HL-60 (cell line): ENCODE measurements at regions not wholly inside any gene's neighbourhood (a gene's known extent, or its start where the extent isn't known, plus 50 kb on each side); places are given as distances from the start of the nearest gene placed in this dataset.

Source experiments
- DNase-seq, 2 experiments: peaks; one replicate each; pipeline ENCODE4 v3.0.0-alpha.2; 2010 to 2020; ENCODE audit warnings: low read depth in 1 of 2, low spot score in 1 of 2
- H3K27ac ChIP-seq: fragments of 250-450 bp; sonication (Bioruptor Pico); replicated peaks from 2 replicates; pipeline ENCODE4 v1.5.1; 2020; ENCODE audit warnings: mild to moderate bottlenecking, moderate library complexity
- H3K27me3 ChIP-seq: fragments of 250-450 bp; sonication (Bioruptor Pico); 2 replicates; pipeline ENCODE4 v1.5.1; 2021; ENCODE audit warnings: mild to moderate bottlenecking, moderate library complexity; ENCODE audit not compliant: insufficient read depth, poor library complexity, severe bottlenecking
- H3K4me3 ChIP-seq: replicated peaks from 2 replicates; pipeline ENCODE4 v1.5.1; 2011; ENCODE audit warnings: mild to moderate bottlenecking, control low read depth, low read length; ENCODE audit not compliant: insufficient read depth
- CTCF ChIP-seq: IDR thresholded peaks from one replicate; pipeline ENCODE4 v1.5.1; 2011; ENCODE audit warnings: low read length, control low read depth, inconsistent platforms; ENCODE audit not compliant: insufficient read depth
- GABPA ChIP-seq: IDR thresholded peaks from 2 replicates; pipeline ENCODE4 v1.6.1; 2012; ENCODE audit warnings: low read depth
- POLR2AphosphoS5 ChIP-seq: IDR thresholded peaks from 2 replicates; pipeline ENCODE4 v1.6.1; 2012; ENCODE audit warnings: low read depth
- SPI1 ChIP-seq: IDR thresholded peaks from 2 replicates; pipeline ENCODE4 v1.6.1; 2012; ENCODE audit warnings: low read depth, mild to moderate bottlenecking, borderline replicate concordance
- TF ChIP-seq, protein P1 (sequence below): IDR thresholded peaks from 2 replicates; pipeline ENCODE4 v1.6.1; 2012; ENCODE audit warnings: low read depth; ENCODE audit not compliant: insufficient replicate concordance

GRCh38 chrX:129144172-129145038 lies 378.9 kb downstream of the SMARCA1 start:
- TF ChIP-seq, protein P1, sequence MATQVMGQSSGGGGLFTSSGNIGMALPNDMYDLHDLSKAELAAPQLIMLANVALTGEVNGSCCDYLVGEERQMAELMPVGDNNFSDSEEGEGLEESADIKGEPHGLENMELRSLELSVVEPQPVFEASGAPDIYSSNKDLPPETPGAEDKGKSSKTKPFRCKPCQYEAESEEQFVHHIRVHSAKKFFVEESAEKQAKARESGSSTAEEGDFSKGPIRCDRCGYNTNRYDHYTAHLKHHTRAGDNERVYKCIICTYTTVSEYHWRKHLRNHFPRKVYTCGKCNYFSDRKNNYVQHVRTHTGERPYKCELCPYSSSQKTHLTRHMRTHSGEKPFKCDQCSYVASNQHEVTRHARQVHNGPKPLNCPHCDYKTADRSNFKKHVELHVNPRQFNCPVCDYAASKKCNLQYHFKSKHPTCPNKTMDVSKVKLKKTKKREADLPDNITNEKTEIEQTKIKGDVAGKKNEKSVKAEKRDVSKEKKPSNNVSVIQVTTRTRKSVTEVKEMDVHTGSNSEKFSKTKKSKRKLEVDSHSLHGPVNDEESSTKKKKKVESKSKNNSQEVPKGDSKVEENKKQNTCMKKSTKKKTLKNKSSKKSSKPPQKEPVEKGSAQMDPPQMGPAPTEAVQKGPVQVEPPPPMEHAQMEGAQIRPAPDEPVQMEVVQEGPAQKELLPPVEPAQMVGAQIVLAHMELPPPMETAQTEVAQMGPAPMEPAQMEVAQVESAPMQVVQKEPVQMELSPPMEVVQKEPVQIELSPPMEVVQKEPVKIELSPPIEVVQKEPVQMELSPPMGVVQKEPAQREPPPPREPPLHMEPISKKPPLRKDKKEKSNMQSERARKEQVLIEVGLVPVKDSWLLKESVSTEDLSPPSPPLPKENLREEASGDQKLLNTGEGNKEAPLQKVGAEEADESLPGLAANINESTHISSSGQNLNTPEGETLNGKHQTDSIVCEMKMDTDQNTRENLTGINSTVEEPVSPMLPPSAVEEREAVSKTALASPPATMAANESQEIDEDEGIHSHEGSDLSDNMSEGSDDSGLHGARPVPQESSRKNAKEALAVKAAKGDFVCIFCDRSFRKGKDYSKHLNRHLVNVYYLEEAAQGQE, result no peak
- TF ChIP-seq GABPA (no peak), POLR2AphosphoS5 (no peak), SPI1 (no peak), CTCF (no peak)
- Histone ChIP-seq H3K27ac (no peak overlapping the region), H3K27me3 (no peaks in the 10 kb centered on the region), H3K4me3 (no peak overlapping the region)
- no peak for DNase-seq

DNA sequence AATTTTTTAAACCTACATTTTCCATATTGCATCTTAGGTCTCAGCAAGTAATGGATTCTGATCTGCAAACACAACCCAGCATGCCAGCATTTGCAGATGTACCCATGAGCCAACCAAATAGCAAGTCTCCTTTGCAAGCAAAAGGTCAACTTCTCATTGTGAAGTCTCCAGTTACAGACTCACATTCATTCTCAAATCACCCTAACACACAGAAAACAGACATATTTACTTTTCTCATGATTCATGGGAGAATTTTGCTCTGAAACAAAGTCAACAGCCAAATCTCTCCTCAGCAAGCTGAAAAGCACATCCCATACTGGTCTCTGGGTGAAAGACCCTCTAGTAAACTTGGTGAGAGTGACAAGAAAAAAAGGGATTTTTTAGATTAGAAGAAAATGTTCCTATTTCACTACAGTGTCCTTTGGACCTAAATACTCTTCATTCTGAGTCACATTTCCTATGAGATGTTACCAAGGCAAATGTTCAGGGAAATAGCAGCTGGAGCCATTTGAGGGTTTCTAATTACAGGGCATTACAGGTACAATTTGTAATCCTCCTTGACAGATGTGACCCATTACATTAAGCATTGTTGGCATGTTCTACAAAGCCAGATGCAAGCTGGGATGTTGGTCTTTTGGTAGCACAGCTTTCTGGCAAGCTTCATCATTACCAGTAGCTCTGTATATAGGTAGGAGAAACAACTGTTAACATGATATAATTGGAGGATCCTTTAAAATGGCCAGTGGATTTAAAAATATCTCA lies 383.3 kb downstream of the SMARCA1 start:
- Histone ChIP-seq H3K27me3 (no peaks in the 10 kb centered on the region), H3K4me3 (no peak overlapping the region), H3K27ac (no peak overlapping the region)
- no peak for DNase-seq
- TF ChIP-seq, protein P1, result no peak
- no peak for TF ChIP-seq SPI1
- no peak for TF ChIP-seq CTCF

- H3K27me3 ChIP-seq, result no peaks in the 10 kb centered on the region
Observed at GRCh38 chrX:129125122-129125914, 398.0 kb downstream of the SMARCA1 start.

More at GRCh38 chrX:129125122-129125914, 398.0 kb downstream of the SMARCA1 start:
- TF ChIP-seq CTCF (no peak), GABPA (no peak), POLR2AphosphoS5 (no peak), SPI1 (no peak)
- TF ChIP-seq, protein P1, result no peak
- DNase-seq, result no peak
- H3K4me3 ChIP-seq, result no peak overlapping the region
- H3K27ac ChIP-seq, result no peak overlapping the region
